Inflammatory macrophage treated with lipopolysaccharide for 1 hour (primary cell): ENCODE measurements at regions not wholly inside any gene's neighbourhood (a gene's known extent, or its start where the extent isn't known, plus 50 kb on each side); places are given as distances from the start of the nearest gene placed in this dataset.

Experiments
- DNase-seq, 2 donors: peaks; one replicate each; pipeline ENCODE4 v3.0.0-alpha.2; 2020 to 2022

- no peak for DNase-seq
Measured at GRCh38 chr1:99577313-99577712, 68.6 kb upstream of the PALMD start.

GRCh38 chr1:99579691-99580172 is 66.2 kb upstream of the PALMD start:
- no peak for DNase-seq

- no peak for DNase-seq
Measured at GRCh38 chr1:99580451-99580850, 65.5 kb upstream of the PALMD start.

GRCh38 chr1:99587008-99587407 is 58.9 kb upstream of the PALMD start:
- no peak for DNase-seq

GRCh38 chr1:99589186-99589636 is 56.7 kb upstream of the PALMD start:
- no peak for DNase-seq

GRCh38 chr1:99590578-99591209 is 55.2 kb upstream of the PALMD start:
- no peak for DNase-seq

GRCh38 chr1:99591886-99592285 is 54.0 kb upstream of the PALMD start:
- DNase-seq, result no peak

GRCh38 chr1:99594205-99594604 is 51.7 kb upstream of the PALMD start:
- DNase-seq, result no peak

GRCh38 chr1:99595041-99595440 is 50.9 kb upstream of the PALMD start:
- DNase-seq, result no peak

- DNase-seq, result no peak
Measured at GRCh38 chr1:99595441-99595840, 50.5 kb upstream of the PALMD start.
